ENCODE measurements at regions not wholly inside any gene's neighbourhood (a gene's known extent, or its start where the extent isn't known, plus 50 kb on each side); places are given as distances from the start of the nearest gene placed in this dataset.
"Not testable (repeated sequence)": the region's sequence is repeated elsewhere in the genome, so short reads cannot be mapped to it uniquely, and the experiment has no call there.

DNA sequence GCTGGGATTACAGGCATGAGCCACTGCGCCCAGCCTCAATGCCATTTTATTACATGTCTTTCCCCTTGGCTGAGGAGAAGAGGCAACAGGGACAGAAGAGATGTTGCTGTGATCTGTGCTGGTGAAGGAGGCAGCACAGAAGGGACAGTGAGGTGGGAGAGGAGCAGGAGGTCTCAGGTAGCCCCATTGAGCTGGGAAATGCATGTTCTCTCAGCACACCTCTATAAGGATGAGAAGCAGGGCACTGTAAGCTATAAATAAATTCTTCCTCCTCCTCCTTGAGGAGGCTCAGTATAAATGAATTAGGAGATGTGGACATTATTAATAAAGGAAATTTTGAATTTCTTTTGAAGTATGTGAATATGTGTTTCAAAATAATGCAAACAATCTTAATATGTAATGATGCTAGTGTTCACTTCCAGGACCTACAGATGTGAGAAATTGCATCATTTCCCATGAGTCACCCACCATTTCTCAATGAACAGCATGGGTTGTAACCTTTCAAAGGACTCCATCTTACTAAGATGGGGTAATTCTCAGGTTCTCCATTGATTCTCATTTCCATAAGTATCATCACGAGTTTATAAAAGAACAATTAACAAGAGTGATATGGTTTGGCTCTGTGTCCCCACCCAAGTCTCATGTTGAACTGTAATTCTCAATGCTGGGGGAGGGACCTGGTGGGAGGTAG, 88.9 kb upstream of the ODAD2 start:
- Histone ChIP-seq H3K27me3 (ENCODE audit: control insufficient read depth, insufficient read depth, low read length) (no peaks in the 10 kb centered on the region), H3K4me3 (ENCODE audit: low read depth, low read length) (no peak overlapping the region), H3K36me3 (ENCODE audit: control insufficient read depth, insufficient read depth, low read length) (no peaks in the 10 kb centered on the region)
- DNase-seq (ENCODE audit: low read depth) = peak; percentile 88
- FAIRE-seq = no peak
- TF ChIP-seq, protein P1, sequence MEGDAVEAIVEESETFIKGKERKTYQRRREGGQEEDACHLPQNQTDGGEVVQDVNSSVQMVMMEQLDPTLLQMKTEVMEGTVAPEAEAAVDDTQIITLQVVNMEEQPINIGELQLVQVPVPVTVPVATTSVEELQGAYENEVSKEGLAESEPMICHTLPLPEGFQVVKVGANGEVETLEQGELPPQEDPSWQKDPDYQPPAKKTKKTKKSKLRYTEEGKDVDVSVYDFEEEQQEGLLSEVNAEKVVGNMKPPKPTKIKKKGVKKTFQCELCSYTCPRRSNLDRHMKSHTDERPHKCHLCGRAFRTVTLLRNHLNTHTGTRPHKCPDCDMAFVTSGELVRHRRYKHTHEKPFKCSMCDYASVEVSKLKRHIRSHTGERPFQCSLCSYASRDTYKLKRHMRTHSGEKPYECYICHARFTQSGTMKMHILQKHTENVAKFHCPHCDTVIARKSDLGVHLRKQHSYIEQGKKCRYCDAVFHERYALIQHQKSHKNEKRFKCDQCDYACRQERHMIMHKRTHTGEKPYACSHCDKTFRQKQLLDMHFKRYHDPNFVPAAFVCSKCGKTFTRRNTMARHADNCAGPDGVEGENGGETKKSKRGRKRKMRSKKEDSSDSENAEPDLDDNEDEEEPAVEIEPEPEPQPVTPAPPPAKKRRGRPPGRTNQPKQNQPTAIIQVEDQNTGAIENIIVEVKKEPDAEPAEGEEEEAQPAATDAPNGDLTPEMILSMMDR (IDR thresholded peaks at IDR 0.05; ENCODE audit: insufficient read depth, low read length, severe bottlenecking) = no peak

DNA sequence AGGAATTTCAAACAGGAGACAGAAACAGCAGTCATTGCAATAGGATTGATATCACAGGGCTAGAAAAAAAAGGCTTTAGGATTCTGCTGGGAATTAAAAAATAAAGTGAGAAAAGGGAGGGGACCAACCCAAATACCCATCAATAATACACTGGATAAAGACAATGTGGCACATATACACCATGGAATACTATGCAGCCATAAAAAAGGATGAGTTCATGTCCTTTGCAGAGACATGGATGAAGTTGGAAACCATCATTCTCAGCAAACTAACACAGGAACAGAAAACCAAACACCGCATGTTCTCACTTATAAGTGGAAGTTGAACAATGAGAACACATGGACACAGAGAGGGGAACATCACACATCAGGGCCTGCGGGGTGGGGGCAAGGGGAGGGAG, 86.9 kb upstream of the ODAD2 start:
- FAIRE-seq = not testable (repeated sequence)

DNA sequence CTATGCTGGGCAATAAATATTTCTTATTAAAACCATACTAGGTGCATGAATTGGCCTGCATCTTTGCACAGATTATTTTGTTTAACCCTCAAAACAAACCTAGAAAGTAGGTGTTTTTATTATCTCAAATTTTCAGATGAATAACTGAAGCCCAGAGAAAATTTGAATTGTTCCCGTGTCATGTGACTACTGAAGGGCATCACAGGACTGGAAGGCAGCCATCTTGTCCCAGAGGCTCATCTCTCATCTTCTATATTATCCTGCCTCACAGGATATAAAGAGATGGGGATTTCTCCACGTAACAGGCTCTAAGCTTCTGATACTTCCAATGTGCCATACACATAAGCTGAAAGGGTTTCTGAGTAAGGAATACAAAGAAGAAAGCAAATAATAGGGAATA, 84.0 kb upstream of the ODAD2 start:
- TF ChIP-seq, protein P1 (IDR thresholded peaks at IDR 0.05; ENCODE audit: insufficient read depth, low read length, severe bottlenecking) = no peak
- H3K27me3 ChIP-seq (ENCODE audit: control insufficient read depth, insufficient read depth, low read length) = no peaks in the 10 kb centered on the region
- DNase-seq (ENCODE audit: low read depth) (no peak), FAIRE-seq (no peak)
- no peak overlapping the region for H3K4me3 ChIP-seq (ENCODE audit: low read depth, low read length)
- no peaks in the 10 kb centered on the region for H3K36me3 ChIP-seq (ENCODE audit: control insufficient read depth, insufficient read depth, low read length)

More for the DNA sequence above, 86.9 kb upstream of the ODAD2 start:
- H3K36me3 ChIP-seq (ENCODE audit: control insufficient read depth, insufficient read depth, low read length); H3K27me3 ChIP-seq (ENCODE audit: control insufficient read depth, insufficient read depth, low read length); DNase-seq (ENCODE audit: low read depth); H3K4me3 ChIP-seq (ENCODE audit: low read depth, low read length): not testable (repeated sequence)

DNA sequence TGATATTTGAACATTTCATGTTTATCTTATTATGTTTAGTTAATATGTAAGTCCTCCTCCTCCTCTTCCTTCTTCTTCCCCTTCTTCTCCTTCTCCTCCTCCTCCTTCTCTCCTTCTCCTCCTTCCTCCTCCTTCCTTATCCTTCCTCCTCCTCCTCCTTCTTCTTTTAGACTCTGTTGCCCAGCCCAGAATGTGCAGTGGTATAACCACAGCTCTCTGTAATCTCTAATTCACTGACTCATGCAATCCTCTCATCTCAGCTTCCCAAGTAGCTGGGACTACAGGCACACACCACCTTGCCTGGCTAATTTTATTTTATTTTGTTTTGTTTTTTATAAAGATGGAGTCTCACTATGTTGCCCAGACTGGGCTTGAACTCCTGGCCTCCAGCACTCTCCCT, 83.4 kb upstream of the ODAD2 start:
- FAIRE-seq (no peak), DNase-seq (ENCODE audit: low read depth) (no peak)
- H3K27me3 ChIP-seq (ENCODE audit: control insufficient read depth, insufficient read depth, low read length) = no peaks in the 10 kb centered on the region
- no peaks in the 10 kb centered on the region for H3K36me3 ChIP-seq (ENCODE audit: control insufficient read depth, insufficient read depth, low read length)
- H3K4me3 ChIP-seq (ENCODE audit: low read depth, low read length) = no peak overlapping the region
- TF ChIP-seq, protein P1 (IDR thresholded peaks at IDR 0.05; ENCODE audit: insufficient read depth, low read length, severe bottlenecking) = no peak

DNA sequence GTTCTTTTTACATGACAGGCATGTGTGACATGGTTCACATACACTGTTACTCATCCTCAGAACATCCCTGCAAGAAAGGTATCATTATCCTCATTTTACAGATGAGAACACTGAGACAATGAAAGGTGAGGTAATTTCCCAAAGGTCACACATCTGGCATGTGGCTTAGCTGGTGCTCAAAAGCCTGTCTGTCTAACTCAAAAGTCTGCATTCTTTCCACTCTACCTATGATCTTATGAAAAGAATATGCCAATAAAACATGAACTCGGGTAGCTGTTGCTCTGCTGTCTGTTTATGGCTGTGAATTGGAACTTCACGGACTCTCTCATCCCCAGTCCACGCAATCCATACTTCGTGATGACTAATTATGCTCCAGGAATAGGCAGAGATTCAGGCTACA, 79.0 kb upstream of the ODAD2 start:
- H3K4me3 ChIP-seq (ENCODE audit: low read depth, low read length) = no peak overlapping the region
- no peak for FAIRE-seq

DNA sequence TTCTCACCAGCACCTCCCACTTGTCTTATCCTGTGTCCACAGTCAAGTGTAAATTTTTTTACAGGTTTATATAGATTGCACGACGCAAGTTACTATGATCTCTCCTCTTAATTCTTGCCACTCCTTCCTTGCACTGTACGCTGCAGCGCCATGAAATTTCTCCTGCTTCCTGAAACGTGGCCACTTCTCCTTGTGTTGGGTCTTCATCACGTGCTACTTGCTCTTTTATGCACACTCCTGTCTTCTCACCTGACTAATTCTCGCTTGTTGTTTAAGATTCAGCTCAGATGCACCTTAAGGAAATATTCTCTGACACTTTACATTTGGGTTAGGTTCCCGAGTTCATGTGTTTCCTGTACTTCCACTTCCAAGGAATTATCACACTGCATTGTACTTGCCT, 76.5 kb upstream of the ODAD2 start:
- TF ChIP-seq, protein P1 (IDR thresholded peaks at IDR 0.05; ENCODE audit: insufficient read depth, low read length, severe bottlenecking) = no peak
- H3K36me3 ChIP-seq (ENCODE audit: control insufficient read depth, insufficient read depth, low read length) = no peaks in the 10 kb centered on the region
- DNase-seq (ENCODE audit: low read depth) (no peak), FAIRE-seq (no peak)
- no peak overlapping the region for H3K4me3 ChIP-seq (ENCODE audit: low read depth, low read length)
- H3K27me3 ChIP-seq (ENCODE audit: control insufficient read depth, insufficient read depth, low read length) = no peaks in the 10 kb centered on the region

More for the DNA sequence above, 79.0 kb upstream of the ODAD2 start:
- Histone ChIP-seq H3K27me3 (ENCODE audit: control insufficient read depth, insufficient read depth, low read length) (no peaks in the 10 kb centered on the region), H3K36me3 (ENCODE audit: control insufficient read depth, insufficient read depth, low read length) (no peaks in the 10 kb centered on the region)
- DNase-seq (ENCODE audit: low read depth) = peak; percentile 39
- TF ChIP-seq, protein P1 (IDR thresholded peaks at IDR 0.05; ENCODE audit: insufficient read depth, low read length, severe bottlenecking) = no peak

Measured in bronchial epithelial cell (primary cell).